GM12892 (cell line): ENCODE measurements at regions not wholly inside any gene's neighbourhood (a gene's known extent, or its start where the extent isn't known, plus 50 kb on each side); places are given as distances from the start of the nearest gene placed in this dataset.

Source experiments
- DNase-seq: peaks from one replicate; pipeline ENCODE4 v3.0.0; 2011; ENCODE audit not compliant: insufficient read length
- FAIRE-seq: peaks from 2 replicates; lab custom pipeline; 2011; peaks lifted over from hg19 to GRCh38; lab: Jason Lieb, UNC
- POLR2A ChIP-seq: IDR thresholded peaks from 2 replicates; pipeline ENCODE4 v1.6.1; 2011; ENCODE audit warnings: low read depth, low read length, control low read depth
- POLR2AphosphoS5 ChIP-seq: IDR thresholded peaks from 2 replicates; pipeline ENCODE4 v1.6.1; 2011; ENCODE audit warnings: low read depth, low read length, control low read depth
- TAF1 ChIP-seq: IDR thresholded peaks from 2 replicates; pipeline ENCODE4 v1.6.1; 2011; ENCODE audit warnings: low read depth, mild to moderate bottlenecking, control low read depth, low read length, borderline replicate concordance

DNA sequence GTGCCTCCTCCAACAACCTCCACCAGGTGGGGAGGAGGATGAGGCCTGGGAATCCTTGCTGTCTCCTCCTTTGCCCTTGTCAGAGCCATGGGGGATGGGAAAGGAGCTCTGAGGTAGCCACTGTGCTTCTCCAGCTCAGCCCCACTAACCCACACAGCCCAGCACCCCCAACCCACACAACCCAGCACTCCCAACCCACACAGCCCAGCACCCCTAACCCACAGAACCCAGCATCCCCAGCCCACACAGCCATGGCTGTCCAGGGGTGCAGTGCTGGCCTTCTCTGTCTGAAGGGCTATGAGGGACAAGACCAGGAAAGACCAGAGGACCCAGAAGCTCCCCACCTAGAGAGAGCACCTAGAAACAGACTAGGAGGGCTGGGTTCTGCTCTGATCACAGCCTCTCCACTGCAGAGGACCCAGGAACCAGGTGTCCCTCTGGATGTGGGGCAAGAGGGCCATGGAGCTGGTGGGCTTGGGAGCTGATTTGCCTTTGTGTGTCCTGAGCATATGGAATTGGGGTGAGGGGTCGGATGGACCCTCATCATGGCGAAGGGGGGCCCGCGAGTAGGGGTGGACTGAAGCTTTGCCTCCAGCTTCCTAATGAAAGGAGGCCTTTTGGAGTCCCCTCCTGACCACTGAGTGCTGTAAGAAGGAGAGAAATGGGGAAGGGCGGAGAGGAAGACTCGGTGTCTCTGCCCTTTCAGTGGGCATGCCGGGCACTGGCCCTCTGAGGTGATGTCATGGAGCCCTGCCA lies 117.6 kb upstream of the THY1 start:
- FAIRE-seq, result no peak
- TF ChIP-seq TAF1, result no peak
- no peak for TF ChIP-seq POLR2A
- TF ChIP-seq POLR2AphosphoS5, result no peak

DNA sequence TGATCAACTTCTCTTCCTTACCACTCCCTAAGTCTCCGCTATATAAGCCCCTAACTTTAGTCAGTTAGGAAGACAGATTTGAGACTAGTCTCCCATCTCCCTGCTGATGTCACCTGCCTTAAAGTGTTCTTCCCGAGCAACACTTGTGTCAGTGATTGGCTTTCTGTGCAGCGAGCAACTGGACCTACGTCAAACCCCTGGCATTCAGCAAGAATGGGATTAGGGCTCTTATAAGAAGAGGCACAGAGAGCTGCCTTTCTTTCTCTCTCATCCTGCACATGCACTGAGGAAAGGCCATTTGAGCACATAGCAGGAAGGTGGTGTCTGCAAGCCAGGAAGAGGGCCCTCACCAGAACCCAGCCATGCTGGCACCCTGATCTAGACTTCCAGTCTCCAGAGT lies 116.6 kb upstream of the THY1 start:
- FAIRE-seq (no peak), DNase-seq (no peak)
- TF ChIP-seq TAF1, result no peak
- TF ChIP-seq POLR2A, result no peak
- no peak for TF ChIP-seq POLR2AphosphoS5

More for the DNA sequence above, 117.6 kb upstream of the THY1 start:
- no peak for DNase-seq

DNA sequence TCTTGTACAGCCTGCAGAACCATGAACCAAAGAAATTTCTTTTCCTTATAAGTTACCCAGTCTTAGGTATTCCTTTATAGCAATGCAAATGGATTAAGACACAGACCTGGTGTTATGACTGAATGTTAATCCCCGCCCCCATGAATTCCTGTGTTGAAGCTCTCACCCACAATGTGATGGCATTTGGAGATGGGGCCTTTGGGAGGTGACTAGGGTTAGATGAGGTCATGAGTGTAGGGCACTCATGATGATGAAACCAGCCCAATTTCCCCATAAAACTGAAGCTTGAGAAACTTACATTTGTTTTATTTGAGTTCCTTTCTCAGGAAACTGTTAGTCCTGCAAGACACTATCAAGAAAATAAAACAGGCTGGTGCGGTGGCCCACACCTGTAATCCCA lies 115.8 kb upstream of the THY1 start:
- DNase-seq (no peak), FAIRE-seq (no peak)
- TF ChIP-seq TAF1 (no peak), POLR2A (no peak), POLR2AphosphoS5 (no peak)

DNA sequence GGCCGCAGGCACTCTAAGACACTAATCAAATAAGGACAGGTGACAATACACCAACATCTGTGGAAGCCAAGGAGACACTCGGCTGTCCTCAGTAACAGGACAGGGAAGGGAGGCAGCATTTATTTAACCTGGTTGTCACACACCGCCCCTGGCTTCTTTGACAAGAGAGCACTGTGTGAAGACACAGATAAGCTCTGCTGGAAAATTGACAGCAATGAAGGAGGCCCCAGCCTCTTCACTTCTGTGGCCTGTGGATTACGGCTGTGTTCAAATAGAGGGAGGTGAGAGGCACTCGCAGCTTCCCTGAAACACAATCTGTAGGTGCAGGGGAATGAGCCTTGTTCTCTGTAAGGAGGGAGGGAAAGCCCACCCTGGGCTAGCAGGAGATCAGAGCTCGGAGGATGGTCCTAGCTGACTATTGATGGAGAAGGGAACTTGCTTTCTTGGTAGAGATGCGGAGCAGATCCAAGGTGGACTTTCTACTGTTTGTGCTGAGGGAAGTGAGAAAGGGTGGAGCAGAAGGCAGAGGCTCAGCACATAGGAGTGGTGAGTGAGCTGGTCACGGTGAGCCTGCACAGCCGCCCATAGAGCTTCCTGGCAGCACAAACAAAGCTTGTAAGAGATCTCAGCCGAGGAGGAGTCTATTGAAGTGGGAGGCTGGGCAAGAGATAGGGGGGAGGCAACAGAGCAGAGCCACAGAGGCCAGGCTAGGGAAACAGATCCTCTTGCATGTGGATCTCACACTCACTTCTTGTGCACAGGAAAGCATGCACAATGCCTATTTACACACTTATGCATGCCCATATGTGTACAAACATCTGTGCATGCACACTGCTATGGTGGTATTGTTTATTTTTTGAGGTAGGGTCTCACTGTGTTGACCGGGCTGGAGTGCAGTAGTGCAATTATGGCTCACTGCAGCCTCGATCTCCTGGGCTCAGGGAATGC lies 114.6 kb upstream of the THY1 start:
- FAIRE-seq (no peak), DNase-seq (no peak)
- no peak for TF ChIP-seq POLR2A

- no peak for TF ChIP-seq TAF1
- no peak for TF ChIP-seq POLR2A
- TF ChIP-seq POLR2AphosphoS5, result no peak
- FAIRE-seq (no peak), DNase-seq (no peak)
These were observed 113.8 kb upstream of the THY1 start for GRCh38 chr11:119536801-119537200.

DNA sequence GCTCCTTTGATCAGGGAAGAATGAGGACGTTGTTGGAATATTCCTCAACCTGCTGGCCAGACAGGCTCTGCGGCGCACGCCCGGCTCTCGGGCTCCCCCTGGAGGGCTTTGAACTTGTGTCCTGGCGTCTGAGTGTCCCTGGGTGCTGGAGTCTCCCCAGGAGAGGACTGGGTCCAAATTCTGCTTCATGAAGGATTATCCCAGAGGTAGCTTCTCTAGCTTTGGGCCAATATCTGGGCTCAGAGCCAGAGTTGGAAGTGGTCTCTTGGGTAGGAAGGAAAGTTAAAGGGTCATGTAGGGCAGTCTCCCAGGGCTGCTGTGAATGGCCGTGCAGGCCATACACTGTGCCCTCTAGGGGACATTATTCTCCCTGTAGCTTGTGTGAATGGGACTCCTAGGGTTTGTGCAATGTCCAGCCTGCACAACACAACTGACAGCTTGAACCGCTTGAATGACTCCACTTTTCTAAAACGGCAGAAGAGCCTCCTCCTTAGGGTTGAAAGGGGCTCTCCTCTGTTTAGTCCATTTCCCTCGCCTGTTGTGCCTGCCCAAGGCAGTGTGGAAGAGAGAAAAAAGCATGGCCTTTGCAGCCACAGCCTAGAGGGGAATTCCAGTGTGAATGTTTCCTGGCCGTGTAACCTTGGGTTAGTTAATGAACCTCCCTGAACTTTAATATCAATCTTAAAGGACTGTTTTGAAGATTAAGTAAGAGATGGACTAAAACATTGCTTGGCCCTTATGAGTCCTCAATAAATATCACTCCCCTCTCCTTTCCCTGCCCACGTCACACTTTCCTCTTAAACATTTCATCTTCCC lies 111.2 kb upstream of the THY1 start:
- TF ChIP-seq POLR2A (no peak), POLR2AphosphoS5 (no peak), TAF1 (no peak)
- DNase-seq, result peak; percentile 60
- FAIRE-seq, result peak; percentile 93

- no peak for TF ChIP-seq TAF1
- no peak for TF ChIP-seq POLR2AphosphoS5
- no peak for TF ChIP-seq POLR2A
- no peak for DNase-seq
- peak; percentile 14 for FAIRE-seq
These were observed 110.5 kb upstream of the THY1 start for GRCh38 chr11:119533462-119533861.

DNA sequence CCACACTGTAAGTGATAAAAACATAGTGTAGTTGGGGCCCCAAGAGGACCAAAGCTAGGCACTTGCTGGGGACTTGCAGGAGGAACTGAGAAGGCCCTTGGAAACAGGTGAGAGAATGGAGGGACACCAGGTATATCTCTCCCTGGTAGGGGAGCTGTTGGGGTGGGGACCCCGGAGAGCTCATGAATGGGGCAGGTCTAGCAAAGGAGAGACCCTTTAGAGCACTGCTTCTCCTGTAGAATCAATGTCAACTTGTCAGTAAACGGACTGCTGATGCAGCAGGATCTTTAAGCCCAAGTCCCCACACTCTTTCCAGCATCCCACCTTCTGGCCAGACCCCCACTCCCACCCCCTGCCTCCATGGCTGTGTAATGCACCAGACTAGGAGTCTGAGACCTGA lies 109.6 kb upstream of the THY1 start:
- no peak for FAIRE-seq
- no peak for DNase-seq
- TF ChIP-seq POLR2AphosphoS5 (no peak), POLR2A (no peak), TAF1 (no peak)

DNA sequence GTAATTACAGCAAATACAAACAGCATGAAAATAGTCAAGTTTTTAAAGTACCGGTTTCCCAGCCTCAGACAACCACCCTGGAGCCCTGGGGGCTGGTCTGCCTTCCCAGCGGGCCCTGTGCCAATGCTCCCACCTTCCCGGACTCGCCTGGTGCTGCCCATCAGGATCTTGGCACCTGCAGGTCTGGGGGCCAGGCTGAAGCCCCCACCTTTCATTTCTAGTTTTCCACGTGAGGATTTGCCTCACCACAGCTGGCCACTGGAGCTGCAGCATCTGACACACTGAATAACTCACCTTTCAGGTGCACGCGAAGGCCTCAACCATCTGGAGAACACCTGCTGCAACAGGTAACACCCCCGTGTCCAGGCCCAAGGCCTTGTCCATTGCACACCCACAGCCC lies 108.7 kb upstream of the THY1 start:
- no peak for TF ChIP-seq POLR2A
- DNase-seq, result no peak
- no peak for FAIRE-seq

DNA sequence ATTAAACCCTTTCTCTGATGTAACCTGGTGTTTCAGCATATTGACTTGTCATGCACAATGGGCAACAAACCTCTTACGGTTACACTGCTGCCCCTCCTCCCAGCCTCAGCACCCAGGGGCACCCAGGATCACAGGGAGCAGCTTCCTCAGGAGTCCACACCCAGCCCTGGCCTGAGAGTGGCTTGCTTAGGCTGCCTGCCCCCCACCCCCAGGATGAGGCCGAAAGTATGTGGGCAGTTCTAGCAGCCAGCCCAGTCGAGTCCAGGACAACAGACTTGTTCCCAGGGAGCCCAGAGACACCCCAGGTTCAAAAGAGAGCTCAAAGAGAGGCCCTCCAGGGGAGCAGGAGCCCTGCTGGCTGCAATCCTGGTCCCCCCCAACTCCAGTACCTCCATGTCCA lies 108.1 kb upstream of the THY1 start:
- TF ChIP-seq TAF1 (no peak), POLR2A (no peak), POLR2AphosphoS5 (no peak)
- FAIRE-seq (no peak), DNase-seq (no peak)

DNA sequence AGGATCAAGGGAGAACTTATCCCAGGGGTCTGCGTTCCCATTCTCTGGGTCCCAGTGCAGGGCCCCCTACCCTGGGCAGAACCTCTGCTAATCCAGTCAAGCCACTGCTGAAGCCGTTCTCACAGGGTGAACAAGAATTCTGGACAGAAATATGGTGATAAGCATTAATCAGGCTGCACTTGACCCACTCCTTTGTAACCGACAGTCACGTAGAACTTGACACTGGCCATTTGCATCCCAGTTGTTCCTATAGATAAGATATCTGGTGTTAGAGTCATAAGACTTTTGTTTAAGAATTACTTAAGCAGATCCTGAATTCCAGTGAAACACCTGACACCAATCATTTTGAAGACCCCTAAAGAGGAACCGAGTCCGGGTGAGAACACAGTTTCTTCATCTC lies 107.5 kb upstream of the THY1 start:
- FAIRE-seq, result no peak
- no peak for DNase-seq
- no peak for TF ChIP-seq POLR2AphosphoS5
- no peak for TF ChIP-seq TAF1
- TF ChIP-seq POLR2A, result no peak

- no peak for DNase-seq
- no peak for TF ChIP-seq POLR2A
- no peak for TF ChIP-seq TAF1
- TF ChIP-seq POLR2AphosphoS5, result no peak
- FAIRE-seq, result peak; percentile 46
These were observed 107.0 kb upstream of the THY1 start for GRCh38 chr11:119529936-119530335.
